NB4 (cell line): ENCODE measurements at regions not wholly inside any gene's neighbourhood (a gene's known extent, or its start where the extent isn't known, plus 50 kb on each side); places are given as distances from the start of the nearest gene placed in this dataset.
"Not testable (repeated sequence)": the region's sequence is repeated elsewhere in the genome, so short reads cannot be mapped to it uniquely, and the experiment has no call there.

Source experiments
- DNase-seq: peaks from one replicate; pipeline ENCODE4 v3.0.0; 2010; ENCODE audit warnings: low read depth
- H3K4me3 ChIP-seq: one replicate; pipeline ENCODE4 v1.5.1; 2011; ENCODE audit warnings: mild to moderate bottlenecking, low read depth, low read length, moderate library complexity
- MYC ChIP-seq: IDR thresholded peaks from 2 replicates; pipeline ENCODE4 v1.6.1; 2011; ENCODE audit warnings: low read depth, low read length
- POLR2A ChIP-seq: IDR thresholded peaks from 2 replicates; pipeline ENCODE4 v1.6.1; 2011; ENCODE audit warnings: mild to moderate bottlenecking; ENCODE audit not compliant: insufficient read length; ENCODE audit errors: extremely low read depth
- TF ChIP-seq, protein P1 (sequence below): IDR thresholded peaks from one replicate; pipeline ENCODE4 v1.5.1; 2012; ENCODE audit warnings: low read depth, low read length
- TF ChIP-seq, protein P2 (sequence below): IDR thresholded peaks from 2 replicates; pipeline ENCODE4 v1.6.1; 2011; ENCODE audit warnings: low read depth, low read length

DNA sequence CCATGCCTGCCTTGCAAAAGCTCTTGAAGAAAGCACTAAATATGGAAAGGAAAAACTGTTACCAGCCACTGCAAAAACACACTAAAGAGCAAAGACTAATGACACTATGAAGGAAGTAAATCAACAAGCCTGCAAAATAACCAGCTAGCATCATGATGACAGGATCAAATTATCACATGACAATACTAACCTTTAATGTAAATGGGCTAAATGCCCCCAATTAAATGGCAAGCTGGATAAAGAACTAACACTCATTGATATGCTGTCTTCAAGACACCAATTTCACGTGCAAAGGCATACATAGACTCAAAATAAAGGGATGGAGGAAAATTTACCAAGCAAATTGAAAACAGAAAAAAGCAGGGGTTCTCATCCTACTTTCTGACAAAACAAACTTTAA lies 231.8 kb upstream of the RGMB start:
- DNase-seq: no peak
- TF ChIP-seq POLR2A: no peak
- no peak for TF ChIP-seq MYC
- TF ChIP-seq, protein P1, sequence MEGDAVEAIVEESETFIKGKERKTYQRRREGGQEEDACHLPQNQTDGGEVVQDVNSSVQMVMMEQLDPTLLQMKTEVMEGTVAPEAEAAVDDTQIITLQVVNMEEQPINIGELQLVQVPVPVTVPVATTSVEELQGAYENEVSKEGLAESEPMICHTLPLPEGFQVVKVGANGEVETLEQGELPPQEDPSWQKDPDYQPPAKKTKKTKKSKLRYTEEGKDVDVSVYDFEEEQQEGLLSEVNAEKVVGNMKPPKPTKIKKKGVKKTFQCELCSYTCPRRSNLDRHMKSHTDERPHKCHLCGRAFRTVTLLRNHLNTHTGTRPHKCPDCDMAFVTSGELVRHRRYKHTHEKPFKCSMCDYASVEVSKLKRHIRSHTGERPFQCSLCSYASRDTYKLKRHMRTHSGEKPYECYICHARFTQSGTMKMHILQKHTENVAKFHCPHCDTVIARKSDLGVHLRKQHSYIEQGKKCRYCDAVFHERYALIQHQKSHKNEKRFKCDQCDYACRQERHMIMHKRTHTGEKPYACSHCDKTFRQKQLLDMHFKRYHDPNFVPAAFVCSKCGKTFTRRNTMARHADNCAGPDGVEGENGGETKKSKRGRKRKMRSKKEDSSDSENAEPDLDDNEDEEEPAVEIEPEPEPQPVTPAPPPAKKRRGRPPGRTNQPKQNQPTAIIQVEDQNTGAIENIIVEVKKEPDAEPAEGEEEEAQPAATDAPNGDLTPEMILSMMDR: no peak
- TF ChIP-seq, protein P2, sequence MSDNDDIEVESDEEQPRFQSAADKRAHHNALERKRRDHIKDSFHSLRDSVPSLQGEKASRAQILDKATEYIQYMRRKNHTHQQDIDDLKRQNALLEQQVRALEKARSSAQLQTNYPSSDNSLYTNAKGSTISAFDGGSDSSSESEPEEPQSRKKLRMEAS: no peak
- no peak overlapping the region for H3K4me3 ChIP-seq

DNA sequence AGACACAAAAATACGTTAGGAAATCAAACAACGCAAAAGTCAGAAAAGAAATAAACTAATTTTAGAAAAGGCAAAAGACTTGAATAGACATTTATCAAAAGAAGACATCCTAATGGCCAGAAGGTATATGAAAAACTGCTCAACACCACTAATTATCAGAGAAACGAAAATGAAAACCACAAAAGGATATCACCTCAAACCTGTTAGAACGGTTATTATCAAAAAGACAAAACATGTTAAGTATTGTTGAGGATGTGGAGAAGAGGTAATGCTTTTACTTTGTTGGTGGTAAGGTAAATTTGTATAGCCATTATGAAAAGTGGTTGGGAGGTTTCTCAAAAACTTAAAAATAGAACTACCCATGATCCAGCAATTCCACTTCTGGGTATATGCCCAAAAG lies 230.0 kb upstream of the RGMB start:
- H3K4me3 ChIP-seq: no peak overlapping the region
- no peak for DNase-seq
- TF ChIP-seq, protein P2: no peak
- TF ChIP-seq, protein P1: no peak
- TF ChIP-seq MYC (no peak), POLR2A (no peak)

DNA sequence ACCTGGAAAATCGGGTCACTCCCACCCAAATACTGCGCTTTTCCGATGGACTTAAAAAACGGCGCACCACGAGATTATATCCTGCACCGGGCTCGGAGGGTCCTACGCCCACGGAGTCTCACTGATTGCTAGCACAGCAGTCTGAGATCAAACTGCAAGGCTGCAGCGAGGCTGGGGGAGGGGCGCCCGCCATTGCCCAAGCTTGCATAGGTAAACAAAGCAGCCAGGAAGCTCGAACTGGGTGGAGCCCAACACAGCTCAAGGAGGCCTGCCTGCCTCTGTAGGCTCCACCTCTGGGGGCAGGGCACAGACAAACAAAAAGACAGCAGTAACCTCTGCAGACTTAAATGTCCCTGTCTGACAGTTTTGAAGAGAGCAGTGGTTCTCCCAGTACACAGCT lies 226.5 kb upstream of the RGMB start:
- not testable (repeated sequence) for H3K4me3 ChIP-seq, DNase-seq

DNA sequence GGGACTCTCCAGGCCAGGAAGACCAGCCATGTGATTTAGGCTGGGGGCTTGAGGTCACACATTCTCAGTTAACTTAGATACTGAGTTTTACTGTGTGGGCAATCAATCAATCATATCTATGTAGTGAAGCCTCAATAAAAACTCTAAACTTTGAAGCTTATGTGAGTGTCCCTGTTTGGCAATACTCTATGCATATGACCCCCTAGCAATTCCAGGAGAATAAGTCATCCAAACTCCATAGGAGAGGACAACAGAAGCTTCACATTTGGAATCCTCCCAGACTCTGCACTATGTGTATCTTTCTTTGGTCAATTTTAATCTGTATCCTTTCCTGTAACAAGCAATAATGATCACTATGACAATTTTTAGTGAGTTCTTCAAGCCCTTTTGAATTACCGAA lies 216.8 kb upstream of the RGMB start:
- DNase-seq: no peak
- no peak overlapping the region for H3K4me3 ChIP-seq
- no peak for TF ChIP-seq POLR2A
- TF ChIP-seq, protein P2: no peak
- TF ChIP-seq MYC: no peak
- TF ChIP-seq, protein P1: no peak

DNA sequence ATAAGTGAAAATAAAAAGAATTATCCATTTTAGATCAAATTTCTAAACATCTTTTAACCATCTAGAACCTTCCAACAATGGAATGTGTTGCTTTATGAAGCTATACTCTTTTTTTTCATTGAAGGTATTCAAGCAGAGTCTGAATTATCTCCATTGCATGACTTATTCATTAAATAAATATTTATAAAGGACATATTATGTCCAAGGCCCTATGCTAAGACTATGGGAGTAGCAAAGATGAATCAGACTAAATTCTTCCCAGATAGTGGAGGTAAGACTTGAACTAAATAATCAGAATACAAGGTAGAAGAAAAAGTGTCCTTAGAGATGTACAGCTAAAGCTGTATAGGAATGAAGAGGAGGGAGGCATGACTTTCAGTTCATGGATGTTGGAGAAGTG lies 215.5 kb upstream of the RGMB start:
- no peak overlapping the region for H3K4me3 ChIP-seq
- TF ChIP-seq, protein P2: no peak
- no peak for TF ChIP-seq POLR2A
- TF ChIP-seq, protein P1: no peak
- no peak for TF ChIP-seq MYC
- DNase-seq: no peak

DNA sequence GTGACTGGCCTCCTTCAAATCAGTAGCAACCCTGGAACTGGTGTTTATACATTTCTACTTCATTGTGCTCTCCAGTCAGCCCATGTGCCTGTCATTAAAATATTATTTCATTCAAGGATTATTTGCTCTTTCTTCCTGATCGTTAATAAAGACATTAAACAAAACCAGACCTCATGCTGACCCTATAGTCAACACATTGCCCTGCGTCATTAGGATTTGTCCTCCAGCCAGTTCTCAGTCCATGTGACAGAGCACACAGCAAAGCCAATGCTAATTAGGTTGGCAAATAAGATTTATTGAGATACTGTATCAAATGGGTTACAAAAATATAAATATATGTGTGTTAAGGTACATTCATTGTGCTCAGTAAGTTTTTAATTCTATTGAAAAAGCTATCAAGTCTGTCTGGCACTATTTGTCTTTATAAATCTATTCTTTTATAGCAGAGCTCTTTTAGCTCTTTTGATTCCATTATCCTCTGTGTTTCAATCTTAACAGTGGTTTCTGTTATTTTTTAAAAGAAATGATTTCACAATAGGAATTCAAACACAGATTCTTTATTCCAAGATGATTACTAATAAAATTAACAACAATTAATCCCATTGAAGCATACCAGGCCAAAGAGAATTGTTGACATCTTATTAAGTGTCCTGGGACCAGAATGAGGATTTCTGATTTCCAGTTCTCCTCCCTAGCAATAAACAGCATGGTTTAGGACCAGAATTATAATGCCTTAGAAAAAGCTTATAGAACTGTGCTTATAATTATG lies 209.4 kb upstream of the RGMB start:
- no peak overlapping the region for H3K4me3 ChIP-seq
- TF ChIP-seq MYC: no peak
- TF ChIP-seq POLR2A: no peak
- TF ChIP-seq, protein P1: no peak
- TF ChIP-seq, protein P2: no peak
- no peak for DNase-seq
